KMS-11 (cell line): ENCODE measurements at regions not wholly inside any gene's neighbourhood (a gene's known extent, or its start where the extent isn't known, plus 50 kb on each side); places are given as distances from the start of the nearest gene placed in this dataset.

ENCODE experiments used
- H2AFZ ChIP-seq: fragments of 200-600 bp; sonication (generic); 2 replicates; pipeline ENCODE4 v1.6.1; 2016; ENCODE audit warnings: antibody characterized with exemption, mixed run types, low read depth
- H3K27ac ChIP-seq: fragments of 200-600 bp; sonication (generic); 2 replicates; pipeline ENCODE4 v1.6.1; 2016; ENCODE audit warnings: mild to moderate bottlenecking, mixed run types
- H3K27me3 ChIP-seq: fragments of 200-600 bp; sonication (generic); 2 replicates; pipeline ENCODE4 v1.6.1; 2017; ENCODE audit warnings: mild to moderate bottlenecking, low read depth, mixed run types, moderate library complexity; ENCODE audit not compliant: insufficient read depth
- H3K36me3 ChIP-seq: fragments of 200-600 bp; sonication (generic); 2 replicates; pipeline ENCODE4 v1.6.1; 2017; ENCODE audit warnings: mild to moderate bottlenecking, mixed run types; ENCODE audit not compliant: insufficient read depth
- H3K4me1 ChIP-seq: fragments of 200-600 bp; sonication (generic); 2 replicates; pipeline ENCODE4 v1.6.1; 2016; ENCODE audit warnings: mild to moderate bottlenecking, low read depth, mixed run types; ENCODE audit not compliant: poor library complexity, severe bottlenecking
- H3K4me2 ChIP-seq: fragments of 200-600 bp; sonication (generic); 2 replicates; pipeline ENCODE4 v1.7.0; 2016; ENCODE audit warnings: mild to moderate bottlenecking, mixed run types
- H3K4me3 ChIP-seq: fragments of 200-600 bp; sonication (generic); IDR thresholded peaks from 2 replicates; pipeline ENCODE4 v1.6.1; 2017; ENCODE audit warnings: low read depth, low read length, mixed read lengths; ENCODE audit not compliant: insufficient read depth
- H3K79me2 ChIP-seq: fragments of 200-600 bp; sonication (generic); 2 replicates; pipeline ENCODE4 v1.6.1; 2016; ENCODE audit warnings: low read depth, mixed run types; ENCODE audit not compliant: insufficient read depth
- H3K9ac ChIP-seq: fragments of 200-600 bp; sonication (generic); 2 replicates; pipeline ENCODE4 v1.6.1; 2016; ENCODE audit warnings: mild to moderate bottlenecking, mixed run types
- H4K20me1 ChIP-seq: fragments of 200-600 bp; sonication (generic); 2 replicates; pipeline ENCODE4 v1.6.1; 2016; ENCODE audit warnings: mild to moderate bottlenecking, mixed run types; ENCODE audit not compliant: insufficient read depth
- CTCF ChIP-seq: fragments of 200-600 bp; sonication (generic); conservative IDR thresholded peaks from 2 replicates; pipeline ENCODE4 v1.6.1; 2017; ENCODE audit warnings: low read depth, mild to moderate bottlenecking, antibody characterized with exemption, low read length, moderate library complexity, mixed read lengths

- H3K27ac ChIP-seq, result peak overlapping the region; percentile 5; the same call in 1 of the 2 replicates
- no peak overlapping the region for H2AFZ ChIP-seq
- H4K20me1 ChIP-seq, result no peaks in the 10 kb centered on the region; the same call in 1 of the 2 replicates
- no peaks in the 10 kb centered on the region for H3K36me3 ChIP-seq
- H3K9ac ChIP-seq, result no peak overlapping the region
- no peak for TF ChIP-seq CTCF
- H3K4me1 ChIP-seq, result peaks cover 65% of the 10 kb centered on the region
- H3K79me2 ChIP-seq, result peaks cover 15% of the 10 kb centered on the region; the same call in 1 of the 2 replicates
- no peak overlapping the region for H3K4me3 ChIP-seq
- peak overlapping the region; percentile 30 for H3K4me2 ChIP-seq
- H3K27me3 ChIP-seq, result no peaks in the 10 kb centered on the region
These were observed 74.6 kb upstream of the NPAS1 start for GRCh38 chr19:46944918-46945628.

- peak overlapping the region; percentile 30 for H3K4me2 ChIP-seq
- H2AFZ ChIP-seq, result no peak overlapping the region
- no peak for TF ChIP-seq CTCF
- H3K27me3 ChIP-seq, result no peaks in the 10 kb centered on the region
- no peaks in the 10 kb centered on the region; the same call in 1 of the 2 replicates for H4K20me1 ChIP-seq
- no peak overlapping the region for H3K4me3 ChIP-seq
- no peak overlapping the region for H3K27ac ChIP-seq
- no peaks in the 10 kb centered on the region for H3K36me3 ChIP-seq
- H3K9ac ChIP-seq, result no peak overlapping the region
- peaks cover 15% of the 10 kb centered on the region; the same call in 1 of the 2 replicates for H3K79me2 ChIP-seq
- peaks cover 73% of the 10 kb centered on the region for H3K4me1 ChIP-seq
These were observed 73.7 kb upstream of the NPAS1 start for GRCh38 chr19:46945694-46946489.

- H3K4me2 ChIP-seq, result peak overlapping the region; percentile 30; the same call in 1 of the 2 replicates
- H2AFZ ChIP-seq, result no peak overlapping the region
- TF ChIP-seq CTCF, result no peak
- H3K27me3 ChIP-seq, result no peaks in the 10 kb centered on the region
- H3K27ac ChIP-seq, result no peak overlapping the region
- H3K4me1 ChIP-seq, result peaks cover 81% of the 10 kb centered on the region
- H3K9ac ChIP-seq, result no peak overlapping the region
- H3K36me3 ChIP-seq, result no peaks in the 10 kb centered on the region
- H3K79me2 ChIP-seq, result peaks cover 20% of the 10 kb centered on the region; the same call in 1 of the 2 replicates
- H3K4me3 ChIP-seq, result no peak overlapping the region
- H4K20me1 ChIP-seq, result no peaks in the 10 kb centered on the region; the same call in 1 of the 2 replicates
These were observed 72.9 kb upstream of the NPAS1 start for GRCh38 chr19:46946611-46947238.

- Histone ChIP-seq H3K27me3 (no peaks in the 10 kb centered on the region), H3K4me3 (no peak overlapping the region), H3K9ac (no peak overlapping the region), H2AFZ (no peak overlapping the region), H3K79me2 (peaks cover 30% of the 10 kb centered on the region), H3K27ac (no peak overlapping the region), H3K36me3 (no peaks in the 10 kb centered on the region), H3K4me2 (no peak overlapping the region), H4K20me1 (no peaks in the 10 kb centered on the region; the same call in 1 of the 2 replicates), H3K4me1 (peaks cover 91% of the 10 kb centered on the region)
- no peak for TF ChIP-seq CTCF
These were observed 71.8 kb upstream of the NPAS1 start for GRCh38 chr19:46947866-46948265.
